Mucosa of stomach (tissue), 1 donor: ENCODE measurements at regions not wholly inside any gene's neighbourhood (a gene's known extent, or its start where the extent isn't known, plus 50 kb on each side); places are given as distances from the start of the nearest gene placed in this dataset.

Experiments used
- H3K27me3 ChIP-seq: one replicate; pipeline ENCODE4 v1.7.0; 2013; ENCODE audit warnings: mild to moderate bottlenecking, low read length; ENCODE audit not compliant: control insufficient read depth, insufficient read depth
- H3K36me3 ChIP-seq: one replicate; pipeline ENCODE4 v1.7.0; 2013; ENCODE audit warnings: low read length; ENCODE audit not compliant: control insufficient read depth, insufficient read depth
- H3K4me1 ChIP-seq: one replicate; pipeline ENCODE4 v1.7.0; 2013; ENCODE audit warnings: mild to moderate bottlenecking, low read length; ENCODE audit not compliant: control insufficient read depth, insufficient read depth
- H3K4me3 ChIP-seq: one replicate; pipeline ENCODE4 v1.7.0; 2013; ENCODE audit warnings: low read length
- H3K9ac ChIP-seq: one replicate; pipeline ENCODE4 v1.7.0; 2013; ENCODE audit warnings: mild to moderate bottlenecking, low read length, moderate library complexity
- H3K9me3 ChIP-seq: one replicate; pipeline ENCODE4 v1.7.0; 2013; ENCODE audit warnings: mild to moderate bottlenecking, low read length, moderate library complexity; ENCODE audit not compliant: control insufficient read depth
- donor health status: Pancreatic carcinoma.

DNA sequence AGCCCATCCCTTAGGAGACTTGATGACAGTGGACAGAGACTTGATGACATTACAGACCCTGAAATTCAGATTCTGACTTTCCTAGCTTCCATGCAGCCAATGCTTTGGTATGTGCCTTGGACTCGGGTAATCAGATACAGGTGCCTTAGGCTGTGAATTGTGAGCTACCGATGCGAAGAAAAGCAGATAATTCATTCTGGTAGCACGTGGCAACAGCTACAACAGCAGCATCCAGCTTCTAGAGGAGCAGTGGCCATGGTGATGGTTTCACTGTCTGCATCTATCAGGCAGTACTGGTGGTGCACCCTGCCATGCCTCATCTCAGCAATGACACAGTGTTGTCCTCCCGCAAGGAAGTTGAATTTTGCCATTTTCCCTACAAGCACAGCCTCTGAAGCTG, 126.9 kb upstream of the TAPT1 start:
- Histone ChIP-seq H3K9me3 (no peaks in the 10 kb centered on the region), H3K36me3 (no peaks in the 10 kb centered on the region), H3K9ac (no peak overlapping the region), H3K27me3 (no peaks in the 10 kb centered on the region), H3K4me3 (no peak overlapping the region), H3K4me1 (no peaks in the 10 kb centered on the region)

GRCh38 chr4:16351161-16351560, 124.9 kb upstream of the TAPT1 start:
- Histone ChIP-seq H3K9ac (no peak overlapping the region), H3K9me3 (no peaks in the 10 kb centered on the region), H3K36me3 (no peaks in the 10 kb centered on the region), H3K27me3 (no peaks in the 10 kb centered on the region), H3K4me3 (no peak overlapping the region), H3K4me1 (no peaks in the 10 kb centered on the region)

DNA sequence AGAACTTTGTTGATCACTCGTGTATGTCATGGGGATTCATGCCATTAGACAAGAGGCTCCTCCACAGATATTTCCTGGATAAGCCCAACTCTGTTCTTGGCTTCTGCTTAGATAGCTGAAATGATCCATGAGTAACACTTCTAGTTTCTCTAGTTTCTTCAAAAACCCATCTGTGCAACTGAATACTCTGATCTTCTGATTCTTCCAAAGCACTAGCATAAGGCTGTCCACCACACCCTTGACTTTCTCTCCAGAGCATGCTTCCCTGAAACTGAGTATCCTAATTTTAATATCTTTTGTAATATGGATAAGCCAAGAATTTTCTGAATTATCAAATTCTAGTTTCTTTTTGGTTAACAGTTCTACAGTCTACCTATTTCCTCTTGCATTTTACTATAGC, 118.6 kb upstream of the TAPT1 start:
- Histone ChIP-seq H3K4me3 (no peak overlapping the region), H3K9me3 (no peaks in the 10 kb centered on the region), H3K4me1 (no peaks in the 10 kb centered on the region), H3K27me3 (no peaks in the 10 kb centered on the region), H3K9ac (no peak overlapping the region), H3K36me3 (no peaks in the 10 kb centered on the region)

DNA sequence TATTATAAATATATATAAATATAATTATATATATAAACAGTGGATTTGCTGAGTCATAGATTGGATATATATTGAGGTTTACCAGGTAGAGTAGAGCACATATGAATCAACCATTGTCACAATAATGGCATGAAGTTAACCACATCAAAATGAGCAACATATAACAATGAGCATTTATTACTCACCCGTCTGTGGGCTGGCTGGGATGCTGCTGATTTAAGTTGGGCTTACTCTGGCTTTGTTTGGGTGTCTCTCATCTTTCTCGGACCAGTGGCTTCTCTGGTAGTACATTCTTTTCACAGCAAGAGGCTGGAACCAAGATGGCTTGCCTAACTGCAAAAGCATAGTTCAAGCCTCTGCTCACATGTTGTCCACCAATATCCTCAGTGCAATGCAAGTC, 111.7 kb upstream of the TAPT1 start:
- H3K9me3 ChIP-seq: no peaks in the 10 kb centered on the region

DNA sequence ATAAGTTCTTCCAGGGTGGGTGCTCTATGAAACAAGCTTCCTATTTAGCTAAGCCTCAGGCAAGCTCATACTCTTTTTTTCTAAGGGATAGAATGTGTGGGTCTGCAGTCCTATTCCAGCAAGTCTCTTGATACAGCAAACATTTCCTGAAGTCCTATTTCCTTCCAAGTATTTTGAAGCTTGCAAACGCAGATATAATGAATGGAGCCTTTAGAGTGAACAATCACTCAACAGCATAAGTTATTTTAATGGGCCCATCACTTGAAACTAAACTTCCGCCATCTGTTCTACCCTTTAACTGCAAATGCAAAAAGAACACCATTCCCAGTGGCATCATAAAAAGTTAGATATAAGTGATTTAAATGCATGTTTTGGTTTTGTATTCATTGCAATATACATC, 108.3 kb upstream of the TAPT1 start:
- no peaks in the 10 kb centered on the region for H3K36me3 ChIP-seq
- H3K4me1 ChIP-seq: no peaks in the 10 kb centered on the region
- no peaks in the 10 kb centered on the region for H3K27me3 ChIP-seq
- H3K4me3 ChIP-seq: no peak overlapping the region
- H3K9me3 ChIP-seq: no peaks in the 10 kb centered on the region
- no peak overlapping the region for H3K9ac ChIP-seq

More for the DNA sequence above, 111.7 kb upstream of the TAPT1 start:
- Histone ChIP-seq H3K4me1 (no peaks in the 10 kb centered on the region), H3K9ac (no peak overlapping the region), H3K36me3 (no peaks in the 10 kb centered on the region), H3K4me3 (no peak overlapping the region), H3K27me3 (no peaks in the 10 kb centered on the region)

GRCh38 chr4:16329797-16330134, 103.5 kb upstream of the TAPT1 start:
- Histone ChIP-seq H3K9me3 (no peaks in the 10 kb centered on the region), H3K4me1 (no peaks in the 10 kb centered on the region), H3K9ac (no peak overlapping the region), H3K27me3 (no peaks in the 10 kb centered on the region), H3K36me3 (no peaks in the 10 kb centered on the region), H3K4me3 (no peak overlapping the region)

- Histone ChIP-seq H3K9ac (no peak overlapping the region), H3K27me3 (no peaks in the 10 kb centered on the region), H3K9me3 (no peaks in the 10 kb centered on the region), H3K36me3 (no peaks in the 10 kb centered on the region), H3K4me3 (no peak overlapping the region), H3K4me1 (no peaks in the 10 kb centered on the region)
Measured at GRCh38 chr4:16329125-16329796, 103.0 kb upstream of the TAPT1 start.

DNA sequence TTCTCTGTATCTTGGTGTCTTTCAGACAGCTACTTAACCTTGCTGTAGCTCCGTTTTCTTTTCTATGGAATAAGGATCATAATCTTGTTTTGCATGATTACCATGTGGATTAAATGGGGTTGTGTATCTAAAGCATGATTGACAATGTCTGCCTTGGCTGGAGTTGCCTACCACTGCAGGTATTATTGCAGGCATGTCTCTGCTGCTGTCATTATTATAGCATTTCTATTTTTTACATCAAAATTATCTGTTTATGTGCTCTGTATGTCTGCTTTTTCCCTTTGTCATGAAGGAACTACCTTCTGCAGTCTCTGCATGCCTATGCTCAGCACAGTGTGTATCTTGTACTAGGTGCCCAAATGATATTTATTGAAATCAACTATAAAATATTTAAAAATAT, 95.9 kb upstream of the TAPT1 start:
- Histone ChIP-seq H3K9me3 (no peaks in the 10 kb centered on the region), H3K36me3 (no peaks in the 10 kb centered on the region), H3K4me3 (no peak overlapping the region), H3K9ac (no peak overlapping the region), H3K27me3 (no peaks in the 10 kb centered on the region), H3K4me1 (no peaks in the 10 kb centered on the region)

GRCh38 chr4:16315456-16315855, 89.2 kb upstream of the TAPT1 start:
- H3K36me3 ChIP-seq: no peaks in the 10 kb centered on the region
- no peaks in the 10 kb centered on the region for H3K9me3 ChIP-seq
- no peak overlapping the region for H3K4me3 ChIP-seq
- H3K27me3 ChIP-seq: no peaks in the 10 kb centered on the region
- H3K9ac ChIP-seq: no peak overlapping the region
- no peaks in the 10 kb centered on the region for H3K4me1 ChIP-seq

DNA sequence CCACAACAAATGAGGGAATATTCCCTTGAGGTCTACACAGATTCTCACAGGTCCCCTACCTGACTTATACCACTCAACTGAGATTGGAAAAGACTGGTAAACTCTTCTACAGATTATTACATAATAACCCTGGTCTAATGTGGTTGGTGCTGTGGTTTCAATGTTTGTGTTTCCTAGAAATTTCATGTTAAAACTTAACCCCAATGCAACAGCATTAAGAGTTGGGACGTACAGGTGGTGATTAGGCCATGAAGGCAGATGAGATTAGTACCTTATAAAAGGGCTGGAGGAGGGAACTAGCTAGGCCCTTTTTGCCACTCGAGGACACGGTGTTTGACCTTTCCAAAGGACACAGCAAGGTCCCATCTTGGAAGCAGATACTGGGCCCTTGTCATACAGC, 84.3 kb upstream of the TAPT1 start:
- H3K4me3 ChIP-seq: no peak overlapping the region
- no peaks in the 10 kb centered on the region for H3K27me3 ChIP-seq
- H3K9me3 ChIP-seq: no peaks in the 10 kb centered on the region
- no peak overlapping the region for H3K9ac ChIP-seq
- no peaks in the 10 kb centered on the region for H3K36me3 ChIP-seq
- no peaks in the 10 kb centered on the region for H3K4me1 ChIP-seq

DNA sequence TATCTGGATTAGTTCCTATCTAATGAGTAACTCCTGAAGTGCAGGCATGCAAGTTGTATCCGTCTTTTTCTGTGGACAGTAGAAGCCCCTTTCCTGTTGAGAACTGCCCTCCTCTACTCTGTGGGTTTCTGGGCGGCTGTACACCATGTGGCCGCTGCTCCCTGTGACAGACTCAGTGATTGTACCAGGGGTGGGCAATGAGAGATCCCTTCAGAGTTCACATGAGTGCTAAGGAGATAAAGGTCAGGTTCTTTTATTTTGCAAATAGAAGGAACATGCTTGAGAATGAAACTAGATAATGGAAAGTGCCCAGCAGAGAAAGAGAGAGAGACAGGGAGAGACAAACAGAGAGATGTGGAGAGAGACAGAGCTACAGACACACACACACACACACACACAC, 76.4 kb upstream of the TAPT1 start:
- no peaks in the 10 kb centered on the region for H3K27me3 ChIP-seq
- H3K9ac ChIP-seq: no peak overlapping the region
- no peaks in the 10 kb centered on the region for H3K4me1 ChIP-seq
- no peak overlapping the region for H3K4me3 ChIP-seq
- no peaks in the 10 kb centered on the region for H3K9me3 ChIP-seq
- H3K36me3 ChIP-seq: no peaks in the 10 kb centered on the region

DNA sequence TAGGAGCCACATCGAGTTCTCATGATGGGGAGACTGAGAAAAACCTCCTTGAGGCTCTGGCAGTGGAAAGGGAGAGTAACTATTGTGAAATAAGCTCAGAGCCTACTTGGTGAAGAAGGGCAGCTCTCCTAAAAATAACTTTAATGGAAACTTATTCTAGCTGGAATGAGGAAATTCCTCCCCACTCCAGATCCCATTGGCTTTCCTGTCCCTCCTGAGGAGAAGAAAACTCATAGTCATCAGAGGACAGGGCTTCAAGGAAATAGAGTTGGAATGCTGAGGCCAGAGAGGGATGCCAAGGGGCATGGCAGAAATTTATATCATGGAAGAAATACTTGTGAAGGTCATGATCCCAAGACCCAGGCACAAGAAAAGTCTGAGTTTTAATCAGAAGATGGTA, 70.7 kb upstream of the TAPT1 start:
- H3K36me3 ChIP-seq: no peaks in the 10 kb centered on the region
- H3K27me3 ChIP-seq: no peaks in the 10 kb centered on the region
- H3K9me3 ChIP-seq: no peaks in the 10 kb centered on the region
- no peak overlapping the region for H3K9ac ChIP-seq
- no peaks in the 10 kb centered on the region for H3K4me1 ChIP-seq
- no peak overlapping the region for H3K4me3 ChIP-seq

- Histone ChIP-seq H3K9ac (no peak overlapping the region), H3K4me3 (no peak overlapping the region), H3K27me3 (no peaks in the 10 kb centered on the region), H3K4me1 (peaks cover 4% of the 10 kb centered on the region), H3K36me3 (no peaks in the 10 kb centered on the region), H3K9me3 (no peaks in the 10 kb centered on the region)
Measured at GRCh38 chr4:16294455-16294854, 68.2 kb upstream of the TAPT1 start.
